ENCODE measurements at regions not wholly inside any gene's neighbourhood (a gene's known extent, or its start where the extent isn't known, plus 50 kb on each side); places are given as distances from the start of the nearest gene placed in this dataset.
A peak's percentile ranks its signal among the peaks of the same experiment; 100 is the strongest.

- Histone ChIP-seq H3K27ac (no peak overlapping the region), H2AFZ (replicated peaks) (no peak overlapping the region), H3K4me3 (no peak overlapping the region), H3K79me2 (ENCODE audit: low read depth) (no peaks in the 10 kb centered on the region), H3K4me2 (peak overlapping the region; percentile 62), H3K9ac (no peak overlapping the region), H3K27me3 (no peaks in the 10 kb centered on the region), H3K9me3 (ENCODE audit: low read depth) (no peaks in the 10 kb centered on the region), H3F3A (ENCODE audit: low read depth) (peaks cover 11% of the 10 kb centered on the region), H4K20me1 (ENCODE audit: low read depth) (peaks cover 2% of the 10 kb centered on the region), H3K4me1 (peaks cover 16% of the 10 kb centered on the region), H3K36me3 (no peaks in the 10 kb centered on the region)
- peaks cover 17% of the 10 kb centered on the region for H3K27me3 Mint-ChIP-seq (ENCODE audit: insufficient read depth, low read depth)
- TF ChIP-seq CTCF (IDR thresholded peaks at IDR 0.05) (no peak), EZH2 (IDR thresholded peaks at IDR 0.05) (no peak), EZH2phosphoT487 (IDR thresholded peaks at IDR 0.05) (no peak)
- no peak overlapping the region for H3K4me3 Mint-ChIP-seq
- H3K36me3 Mint-ChIP-seq, result no peaks in the 10 kb centered on the region
- no peak overlapping the region for H3K27ac Mint-ChIP-seq
- H3K9me3 Mint-ChIP-seq, result no peaks in the 10 kb centered on the region
- peaks cover 22% of the 10 kb centered on the region for H3K4me1 Mint-ChIP-seq
- no peak for DNase-seq (ENCODE audit: low spot score)
Observed at GRCh38 chr9:135340143-135340655, 139.4 kb upstream of the PPP1R26 start.

GRCh38 chr9:135340726-135341475 lies 138.7 kb upstream of the PPP1R26 start:
- H3K4me3 ChIP-seq, result no peak overlapping the region
- H3K4me1 Mint-ChIP-seq, result peaks cover 26% of the 10 kb centered on the region
- no peak overlapping the region for H3K9ac ChIP-seq
- no peaks in the 10 kb centered on the region for H3K9me3 Mint-ChIP-seq
- H3K4me1 ChIP-seq, result peaks cover 16% of the 10 kb centered on the region
- H3K36me3 ChIP-seq, result no peaks in the 10 kb centered on the region
- no peak overlapping the region for H2AFZ ChIP-seq (replicated peaks)
- peaks cover 11% of the 10 kb centered on the region for H3F3A ChIP-seq (ENCODE audit: low read depth)
- no peak for DNase-seq (ENCODE audit: low spot score)
- H3K27ac ChIP-seq, result no peak overlapping the region
- TF ChIP-seq CTCF (IDR thresholded peaks at IDR 0.05) (no peak), EZH2 (IDR thresholded peaks at IDR 0.05) (no peak), EZH2phosphoT487 (IDR thresholded peaks at IDR 0.05) (no peak)
- no peaks in the 10 kb centered on the region for H3K79me2 ChIP-seq (ENCODE audit: low read depth)
- H3K27me3 Mint-ChIP-seq (ENCODE audit: insufficient read depth, low read depth), result peaks cover 17% of the 10 kb centered on the region
- H3K27ac Mint-ChIP-seq, result no peak overlapping the region
- no peaks in the 10 kb centered on the region for H3K27me3 ChIP-seq
- peaks cover 3% of the 10 kb centered on the region for H4K20me1 ChIP-seq (ENCODE audit: low read depth)
- no peaks in the 10 kb centered on the region for H3K36me3 Mint-ChIP-seq
- no peaks in the 10 kb centered on the region for H3K9me3 ChIP-seq (ENCODE audit: low read depth)
- H3K4me2 ChIP-seq, result peak overlapping the region; percentile 62
- no peak overlapping the region for H3K4me3 Mint-ChIP-seq

- Histone ChIP-seq H4K20me1 (ENCODE audit: low read depth) (peaks cover 3% of the 10 kb centered on the region), H3K36me3 (no peaks in the 10 kb centered on the region), H2AFZ (replicated peaks) (no peak overlapping the region), H3K4me2 (no peak overlapping the region), H3K9me3 (ENCODE audit: low read depth) (no peaks in the 10 kb centered on the region), H3K27me3 (no peaks in the 10 kb centered on the region), H3K27ac (no peak overlapping the region), H3F3A (ENCODE audit: low read depth) (peaks cover 11% of the 10 kb centered on the region), H3K9ac (no peak overlapping the region), H3K79me2 (ENCODE audit: low read depth) (no peaks in the 10 kb centered on the region), H3K4me1 (peaks cover 16% of the 10 kb centered on the region), H3K4me3 (no peak overlapping the region)
- Mint-ChIP-seq H3K27me3 (ENCODE audit: insufficient read depth, low read depth) (peaks cover 16% of the 10 kb centered on the region), H3K4me3 (no peak overlapping the region), H3K4me1 (peaks cover 26% of the 10 kb centered on the region), H3K27ac (no peak overlapping the region), H3K36me3 (no peaks in the 10 kb centered on the region), H3K9me3 (no peaks in the 10 kb centered on the region)
- DNase-seq (ENCODE audit: low spot score), result no peak
- TF ChIP-seq CTCF (IDR thresholded peaks at IDR 0.05) (no peak), EZH2 (IDR thresholded peaks at IDR 0.05) (no peak), EZH2phosphoT487 (IDR thresholded peaks at IDR 0.05) (no peak)
Observed at GRCh38 chr9:135341612-135342169, 137.9 kb upstream of the PPP1R26 start.
